SK-N-SH (cell line): ENCODE measurements at regions not wholly inside any gene's neighbourhood (a gene's known extent, or its start where the extent isn't known, plus 50 kb on each side); places are given as distances from the start of the nearest gene placed in this dataset.

Experiments used
- CTCF ChIA-PET: fragments of 300-600, 350-600 bp; formaldehyde crosslinking; extraction: SDS; loops from one replicate; lab custom pipeline; 2021; lab: Yijun Ruan, JAX
- POLR2A ChIA-PET: fragments of 350-600 bp; sonication (Branson Sonifier 250); formaldehyde crosslinking; extraction: SDS; loops from one replicate; lab custom pipeline; 2020; ENCODE audit warnings: antibody characterized with exemption, inconsistent platforms; lab: Yijun Ruan, JAX
- DNase-seq: peaks from one replicate; pipeline ENCODE4 v3.0.0; 2012
- H2AFZ ChIP-seq: fragments of 200-600 bp; sonication (generic); 2 replicates; pipeline ENCODE4 v1.8.1; 2016; ENCODE audit warnings: antibody characterized with exemption, mild to moderate bottlenecking, low read depth
- H3F3A ChIP-seq: fragments of 200-600 bp; sonication (generic); replicated peaks from 2 replicates; pipeline ENCODE3; 2016; ENCODE audit warnings: antibody characterized with exemption, mild to moderate bottlenecking; ENCODE audit not compliant: insufficient read depth
- H3K27ac ChIP-seq, 2 experiments: fragments of 200-500 bp in 1 of 2; fragments of 200-600 bp in 1 of 2; sonication (Bioruptor generic) in 1 of 2; sonication (generic), shearing (Covaris generic) in 1 of 2; 2 replicates each; pipeline versions ENCODE4 v1.5.1 to v1.6.1; 2014 to 2016; ENCODE audit warnings: low read depth in 2 of 2, inconsistent platforms in 1 of 2, low read length in 1 of 2, mild to moderate bottlenecking in 1 of 2, mixed read lengths in 1 of 2
- H3K27me3 ChIP-seq: fragments of 200-600 bp; sonication (generic), shearing (Covaris generic); 2 replicates; pipeline ENCODE4 v1.6.1; 2016; ENCODE audit warnings: mixed run types; ENCODE audit not compliant: insufficient read depth
- H3K36me3 ChIP-seq, 2 experiments: fragments of 200-500 bp in 1 of 2; fragments of 200-600 bp in 1 of 2; sonication (Bioruptor generic) in 1 of 2; sonication (generic) in 1 of 2; replicated peaks in 1 of 2; 2 replicates each; pipeline versions ENCODE3 to v1.5.1; 2014 to 2016; ENCODE audit warnings: low read length in 1 of 2, mild to moderate bottlenecking in 1 of 2; ENCODE audit not compliant: insufficient read depth in 2 of 2, control insufficient read depth in 1 of 2
- H3K4me1 ChIP-seq, 2 experiments: fragments of 200-500 bp in 1 of 2; fragments of 200-600 bp in 1 of 2; sonication (Bioruptor generic) in 1 of 2; sonication (generic), shearing (Covaris generic) in 1 of 2; 2 replicates each; pipeline versions ENCODE4 v1.5.1 to v1.6.1; 2014 to 2016; ENCODE audit warnings: low read depth in 1 of 2, low read length in 1 of 2, mixed run types in 1 of 2; ENCODE audit not compliant: insufficient read depth in 2 of 2, control insufficient read depth in 1 of 2
- H3K4me2 ChIP-seq: fragments of 200-600 bp; sonication (generic), shearing (Covaris generic); 2 replicates; pipeline ENCODE4 v1.6.1; 2017; ENCODE audit warnings: mixed run types
- H3K4me3 ChIP-seq, 2 experiments: fragments of 200-500 bp in 1 of 2; fragments of 200-600 bp in 1 of 2; sonication (Bioruptor generic) in 1 of 2; sonication (generic), shearing (Covaris generic) in 1 of 2; 2 replicates each; pipeline versions ENCODE4 v1.5.1 to v1.8.1; 2014 to 2016; ENCODE audit warnings: low read depth in 2 of 2, inconsistent platforms in 1 of 2, low read length in 1 of 2, mild to moderate bottlenecking in 1 of 2, mixed read lengths in 1 of 2, moderate library complexity in 1 of 2
- H3K79me2 ChIP-seq: fragments of 200-600 bp; sonication (generic); 2 replicates; pipeline ENCODE4 v1.8.1; 2017; ENCODE audit warnings: mild to moderate bottlenecking; ENCODE audit not compliant: insufficient read depth
- H3K9ac ChIP-seq: fragments of 200-600 bp; sonication (generic); 2 replicates; pipeline ENCODE4 v1.6.1; 2017; ENCODE audit warnings: mixed run types
- H3K9me2 ChIP-seq: fragments of 200-600 bp; sonication (generic); 2 replicates; pipeline ENCODE4 v1.6.1; 2017; ENCODE audit warnings: mixed run types
- H3K9me3 ChIP-seq: fragments of 200-600 bp; sonication (generic); 2 replicates; pipeline ENCODE4 v1.6.1; 2017; ENCODE audit warnings: mixed run types, mild to moderate bottlenecking, moderate library complexity
- H4K20me1 ChIP-seq: fragments of 200-600 bp; sonication (generic); 2 replicates; pipeline ENCODE4 v1.6.1; 2017; ENCODE audit warnings: mild to moderate bottlenecking, mixed run types; ENCODE audit not compliant: insufficient read depth
- CHD2 ChIP-seq: fragments of 150-350 bp; IDR thresholded peaks from 2 replicates; pipeline ENCODE4 v1.6.1; 2018; ENCODE audit warnings: low read length; ENCODE audit not compliant: partially characterized antibody
- ELF1 ChIP-seq: IDR thresholded peaks from 2 replicates; pipeline ENCODE4 v1.4.0; 2012
- EZH2phosphoT487 ChIP-seq: fragments of 200-600 bp; sonication (generic); IDR thresholded peaks from 2 replicates; pipeline ENCODE4 v1.6.1; 2017; ENCODE audit warnings: low read depth, mixed run types, mild to moderate bottlenecking, antibody characterized with exemption, moderate library complexity, borderline replicate concordance
- FOSL2 ChIP-seq: IDR thresholded peaks from 2 replicates; pipeline ENCODE4 v1.4.0; 2012; ENCODE audit warnings: low read depth, mild to moderate bottlenecking, moderate library complexity, borderline replicate concordance
- GATA2 ChIP-seq: sonication (generic); formaldehyde crosslinking; IDR thresholded peaks from 2 replicates; pipeline ENCODE4 v1.5.0; 2020; ENCODE audit warnings: mild to moderate bottlenecking, missing genetic modification reagents
- JUND ChIP-seq: IDR thresholded peaks from 2 replicates; pipeline ENCODE4 v1.4.0; 2012
- MEF2A ChIP-seq: IDR thresholded peaks from 2 replicates; pipeline ENCODE4 v1.4.0; 2012; ENCODE audit warnings: low read depth, borderline replicate concordance
- NRF1 ChIP-seq: IDR thresholded peaks from 2 replicates; pipeline ENCODE4 v1.6.1; 2012; ENCODE audit warnings: low read depth, mild to moderate bottlenecking, low read length
- PBX3 ChIP-seq: IDR thresholded peaks from 2 replicates; pipeline ENCODE4; 2012
- POLR2AphosphoS5 ChIP-seq: IDR thresholded peaks from 2 replicates; pipeline ENCODE4 v1.6.1; 2012; ENCODE audit warnings: low read depth, low read length
- REST ChIP-seq: IDR thresholded peaks from 2 replicates; pipeline ENCODE4 v1.6.1; 2012; ENCODE audit warnings: mild to moderate bottlenecking, low read depth, low read length, moderate library complexity
- RFX5 ChIP-seq: IDR thresholded peaks from 2 replicates; pipeline ENCODE4 v1.6.1; 2012; ENCODE audit warnings: mild to moderate bottlenecking, improper control_type of control experiment, low read length
- TCF12 ChIP-seq: IDR thresholded peaks from 2 replicates; pipeline ENCODE4 v1.4.0; 2012
- USF2 ChIP-seq: fragments of 150-350 bp; IDR thresholded peaks from 2 replicates; pipeline ENCODE4 v1.6.1; 2017; ENCODE audit warnings: antibody characterized with exemption, low read length, low read depth, borderline replicate concordance
- WGBS: methylation state at CpG from one replicate; pipeline ENCODE4 v1.1.6; 2017; ENCODE audit warnings: low lambda C conversion rate; 5-methylcytosine and 5-hydroxymethylcytosine counted together

GRCh38 chr9:28502189-28502588 lies 928.9 kb upstream of the C9orf72 start:
- peak; percentile 67; the same call in 1 of the 2 replicates for TF ChIP-seq FOSL2
- no peak for TF ChIP-seq NRF1
- no peak for TF ChIP-seq RFX5
- no peak for TF ChIP-seq EZH2phosphoT487
- TF ChIP-seq POLR2AphosphoS5 = no peak
- peak; percentile 66; the same call in 1 of the 2 replicates for TF ChIP-seq JUND
- no peak for TF ChIP-seq USF2
- no peak for TF ChIP-seq CHD2
- TF ChIP-seq GATA2 (CRISPR knock-in tag) = no peak
- no peak for TF ChIP-seq REST
- peak; percentile 45; the same call in 1 of the 2 replicates for TF ChIP-seq TCF12
- no peak for TF ChIP-seq ELF1
- no peak for TF ChIP-seq MEF2A
- peak; percentile 72 for TF ChIP-seq PBX3
- TF ChIP-seq, all 33 proteins: peak for 4
- Histone ChIP-seq H3K9ac (no peak overlapping the region), H4K20me1 (no peaks in the 10 kb centered on the region), H3K4me3 (no peak overlapping the region), H3K9me3 (no peaks in the 10 kb centered on the region), H3K4me2 (no peak overlapping the region), H3K4me1 (peaks cover 0 to 14% of the 10 kb centered on the region in 2 experiments; a peak in 3 of 4 replicates), H2AFZ (no peak overlapping the region), H3K27ac (peak overlapping the region in 1 of 2 experiments; percentile 85; a peak in 2 of 4 replicates), H3F3A (peaks cover 4% of the 10 kb centered on the region), H3K27me3 (no peaks in the 10 kb centered on the region), H3K79me2 (no peaks in the 10 kb centered on the region), H3K9me2 (no peaks in the 10 kb centered on the region), H3K36me3 (peaks cover 0 to 4% of the 10 kb centered on the region in 2 experiments)
- POLR2A ChIA-PET = no interaction called here
- CTCF ChIA-PET = interaction anchor here (0.7 to 1.4 kb wide), 2 partner anchors 13 to 433 kb away, joined by 3 to 4 read pairs; no protein-coding TSS in a partner anchor
- 46% methylated on average over 3 of the region's 3 CpGs for WGBS
- no peak for DNase-seq
